ENCODE measurements at regions not wholly inside any gene's neighbourhood (a gene's known extent, or its start where the extent isn't known, plus 50 kb on each side); places are given as distances from the start of the nearest gene placed in this dataset.

GRCh38 chr6:41422161-41422560 lies 86.8 kb downstream of the NCR2 start:
- H3K4me3 ChIP-seq = no peak overlapping the region
- no peak for DNase-seq
- no peak overlapping the region for H3K27ac ChIP-seq
- 76 to 94% (median 88%) methylated on average over 5 of the region's 5 CpGs for WGBS, 5 donors
- no peaks in the 10 kb centered on the region for H3K36me3 ChIP-seq
- intact Hi-C loops (cut with DNase I; ENCODE audit: low total_unique reads) = loop anchor here (5.0 kb wide), 1 partner anchor 170 kb away; no protein-coding TSS in a partner anchor
- H3K27me3 ChIP-seq (replicated peaks in 1 of 7) = peaks cover 0 to 45% (median 11%) of the 10 kb centered on the region in 7 donors
- H3K4me1 ChIP-seq = peaks cover 0 to 21% (median 15%) of the 10 kb centered on the region in 6 donors
- TF ChIP-seq POLR2AphosphoS5 (IDR thresholded peaks at IDR 0.05) (no peak), POLR2A (IDR thresholded peaks at IDR 0.05) (no peak)
- TF ChIP-seq, protein P1, sequence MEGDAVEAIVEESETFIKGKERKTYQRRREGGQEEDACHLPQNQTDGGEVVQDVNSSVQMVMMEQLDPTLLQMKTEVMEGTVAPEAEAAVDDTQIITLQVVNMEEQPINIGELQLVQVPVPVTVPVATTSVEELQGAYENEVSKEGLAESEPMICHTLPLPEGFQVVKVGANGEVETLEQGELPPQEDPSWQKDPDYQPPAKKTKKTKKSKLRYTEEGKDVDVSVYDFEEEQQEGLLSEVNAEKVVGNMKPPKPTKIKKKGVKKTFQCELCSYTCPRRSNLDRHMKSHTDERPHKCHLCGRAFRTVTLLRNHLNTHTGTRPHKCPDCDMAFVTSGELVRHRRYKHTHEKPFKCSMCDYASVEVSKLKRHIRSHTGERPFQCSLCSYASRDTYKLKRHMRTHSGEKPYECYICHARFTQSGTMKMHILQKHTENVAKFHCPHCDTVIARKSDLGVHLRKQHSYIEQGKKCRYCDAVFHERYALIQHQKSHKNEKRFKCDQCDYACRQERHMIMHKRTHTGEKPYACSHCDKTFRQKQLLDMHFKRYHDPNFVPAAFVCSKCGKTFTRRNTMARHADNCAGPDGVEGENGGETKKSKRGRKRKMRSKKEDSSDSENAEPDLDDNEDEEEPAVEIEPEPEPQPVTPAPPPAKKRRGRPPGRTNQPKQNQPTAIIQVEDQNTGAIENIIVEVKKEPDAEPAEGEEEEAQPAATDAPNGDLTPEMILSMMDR (IDR thresholded peaks at IDR 0.05 in 8 of 11, conservative IDR thresholded peaks at IDR 0.05 in 3 of 11) = no peak
- H3K9me3 ChIP-seq = peaks cover 0 to 12% (median 6%) of the 10 kb centered on the region in 8 donors

- Histone ChIP-seq H3K4me1 (peaks cover 0 to 29% (median 23%) of the 10 kb centered on the region in 6 donors), H3K36me3 (no peaks in the 10 kb centered on the region), H3K4me3 (no peak overlapping the region), H3K9me3 (peaks cover 0 to 12% (median 6%) of the 10 kb centered on the region in 8 donors), H3K27me3 (replicated peaks in 1 of 7) (peaks cover 0 to 47% (median 18%) of the 10 kb centered on the region in 7 donors), H3K27ac (no peak overlapping the region)
- intact Hi-C loops (cut with DNase I; ENCODE audit: low total_unique reads) = loop anchor here (5.0 kb wide), 1 partner anchor 169 kb away; no protein-coding TSS in a partner anchor
- DNase-seq = no peak
- TF ChIP-seq POLR2AphosphoS5 (IDR thresholded peaks at IDR 0.05) = no peak
- TF ChIP-seq, protein P1 (IDR thresholded peaks at IDR 0.05 in 8 of 11, conservative IDR thresholded peaks at IDR 0.05 in 3 of 11) = no peak
- TF ChIP-seq POLR2A (IDR thresholded peaks at IDR 0.05) = no peak
Measured at GRCh38 chr6:41423002-41423401, 87.6 kb downstream of the NCR2 start.

GRCh38 chr6:41424370-41425058 lies 89.1 kb downstream of the NCR2 start:
- intact Hi-C loops (cut with DNase I; ENCODE audit: low total_unique reads) = loop anchor here (5.0 kb wide), 1 partner anchor 168 kb away; no protein-coding TSS in a partner anchor
- H3K36me3 ChIP-seq = no peaks in the 10 kb centered on the region
- no peak overlapping the region for H3K27ac ChIP-seq
- H3K27me3 ChIP-seq (replicated peaks in 1 of 7) = peaks cover 0 to 57% (median 23%) of the 10 kb centered on the region in 7 donors
- no peak overlapping the region for H3K4me3 ChIP-seq
- H3K9me3 ChIP-seq = peaks cover 0 to 4% (median 2%) of the 10 kb centered on the region in 8 donors
- TF ChIP-seq POLR2A (IDR thresholded peaks at IDR 0.05) (no peak), POLR2AphosphoS5 (IDR thresholded peaks at IDR 0.05) (no peak)
- TF ChIP-seq, protein P1 (IDR thresholded peaks at IDR 0.05 in 8 of 11, conservative IDR thresholded peaks at IDR 0.05 in 3 of 11) = peak; percentile 76 to 94 (median 88)
- DNase-seq = peak; percentile 83
- WGBS, 5 donors = 10 to 13% (median 12%) methylated on average over 4 of the region's 4 CpGs
- H3K4me1 ChIP-seq = peaks cover 14 to 45% (median 38%) of the 10 kb centered on the region in 6 donors

GRCh38 chr6:41425511-41425910 lies 90.1 kb downstream of the NCR2 start:
- H3K4me1 ChIP-seq = peaks cover 14 to 47% (median 40%) of the 10 kb centered on the region in 6 donors
- no peaks in the 10 kb centered on the region for H3K9me3 ChIP-seq
- intact Hi-C loops (cut with DNase I; ENCODE audit: low total_unique reads) = no loop called here
- no peak overlapping the region for H3K27ac ChIP-seq
- H3K36me3 ChIP-seq = no peaks in the 10 kb centered on the region
- TF ChIP-seq POLR2AphosphoS5 (IDR thresholded peaks at IDR 0.05) (no peak), POLR2A (IDR thresholded peaks at IDR 0.05) (no peak)
- TF ChIP-seq, protein P1 (IDR thresholded peaks at IDR 0.05 in 8 of 11, conservative IDR thresholded peaks at IDR 0.05 in 3 of 11) = no peak
- no peak for DNase-seq
- peaks cover 0 to 64% (median 23%) of the 10 kb centered on the region in 7 donors for H3K27me3 ChIP-seq (replicated peaks in 1 of 7)
- WGBS, 5 donors = 93 to 100% (median 94%) methylated on average over 1 of the region's 1 CpG
- no peak overlapping the region for H3K4me3 ChIP-seq

All from spleen (tissue), 11 donors.